Choroid plexus epithelial cell (primary cell): ENCODE measurements at regions not wholly inside any gene's neighbourhood (a gene's known extent, or its start where the extent isn't known, plus 50 kb on each side); places are given as distances from the start of the nearest gene placed in this dataset.
A peak's percentile ranks its signal among the peaks of the same experiment; 100 is the strongest.

Source experiments
- DNase-seq: peaks from one replicate; pipeline ENCODE4 v3.0.0-alpha.2; 2010; ENCODE audit warnings: low read depth
- H3K4me3 ChIP-seq: 2 replicates; pipeline ENCODE4 v1.5.1; 2011; ENCODE audit warnings: low read depth, mild to moderate bottlenecking, control low read depth, low read length, moderate library complexity
- CTCF ChIP-seq: conservative IDR thresholded peaks from 2 replicates; pipeline ENCODE4 v1.5.1; 2011; ENCODE audit warnings: low read depth, mild to moderate bottlenecking, control low read depth, inconsistent platforms, low read length, moderate library complexity

- DNase-seq: no peak
- TF ChIP-seq CTCF: no peak
- H3K4me3 ChIP-seq: no peak overlapping the region
Measured at GRCh38 chr15:25510146-25510545, 71.3 kb upstream of the UBE3A start.

GRCh38 chr15:25509703-25510102 lies 70.9 kb upstream of the UBE3A start:
- no peak overlapping the region for H3K4me3 ChIP-seq
- DNase-seq: no peak
- TF ChIP-seq CTCF: no peak

GRCh38 chr15:25508369-25509002 lies 69.7 kb upstream of the UBE3A start:
- TF ChIP-seq CTCF: peak; percentile 54
- H3K4me3 ChIP-seq: no peak overlapping the region
- DNase-seq: peak; percentile 36

GRCh38 chr15:25504307-25504706 lies 65.5 kb upstream of the UBE3A start:
- H3K4me3 ChIP-seq: no peak overlapping the region
- DNase-seq: peak; percentile 4
- no peak for TF ChIP-seq CTCF

- DNase-seq: peak; percentile 20
- no peak overlapping the region for H3K4me3 ChIP-seq
Measured at GRCh38 chr15:25501828-25502446, 63.1 kb upstream of the UBE3A start.

GRCh38 chr15:25498835-25499234 lies 60.0 kb upstream of the UBE3A start:
- TF ChIP-seq CTCF: no peak
- H3K4me3 ChIP-seq: no peak overlapping the region
- no peak for DNase-seq

More at GRCh38 chr15:25501828-25502446, 63.1 kb upstream of the UBE3A start:
- TF ChIP-seq CTCF: peak; percentile 19

GRCh38 chr15:25497934-25498333 lies 59.1 kb upstream of the UBE3A start:
- no peak for TF ChIP-seq CTCF
- no peak overlapping the region for H3K4me3 ChIP-seq
- no peak for DNase-seq
